Naive thymus-derived CD4-positive, alpha-beta T cell (primary cell): ENCODE measurements at regions not wholly inside any gene's neighbourhood (a gene's known extent, or its start where the extent isn't known, plus 50 kb on each side); places are given as distances from the start of the nearest gene placed in this dataset.
"Not testable (repeated sequence)": the region's sequence is repeated elsewhere in the genome, so short reads cannot be mapped to it uniquely, and the experiment has no call there.

ENCODE experiments used
- ATAC-seq: fragments of 150-1000 bp; cut with Tn5 transposase; 2 replicates; pipeline ENCODE4 v1.10.0; 2021; ENCODE audit warnings: mild to moderate bottlenecking, moderate library complexity
- CTCF ChIA-PET: fragments of 350-600 bp; sonication (Branson Sonifier 250); formaldehyde crosslinking; loops from one replicate; lab custom pipeline; 2021; ENCODE audit warnings: antibody characterized with exemption; lab: Charles Lee
- POLR2A ChIA-PET: fragments of 350-600 bp; sonication (Branson Sonifier 250); formaldehyde crosslinking; loops from one replicate; lab custom pipeline; 2021; ENCODE audit warnings: antibody characterized with exemption, inconsistent platforms; lab: Charles Lee
- DNase-seq, 9 donors: peaks; one replicate each; pipeline versions ENCODE4 v3.0.0 to v3.0.0-alpha.2; 2020 to 2022; ENCODE audit warnings: mixed read lengths in 1 of 9
- H3K27ac ChIP-seq: one replicate; pipeline ENCODE4 v1.7.0; 2013; ENCODE audit warnings: mild to moderate bottlenecking, low read depth, low read length, moderate library complexity
- H3K27me3 ChIP-seq, 2 donors: one replicate each; pipeline ENCODE4 v1.7.0; 2013; ENCODE audit warnings: low read length in 2 of 2, mild to moderate bottlenecking in 2 of 2, moderate library complexity in 2 of 2; ENCODE audit not compliant: control insufficient read depth in 2 of 2, insufficient read depth in 2 of 2
- H3K36me3 ChIP-seq, 3 experiments: 1 replicate in 2 of 3; 2 replicates in 1 of 3; pipeline ENCODE4 v1.7.0; 2013; ENCODE audit warnings: low read length in 3 of 3, mild to moderate bottlenecking in 3 of 3, moderate library complexity in 1 of 3; ENCODE audit not compliant: insufficient read depth in 3 of 3, control insufficient read depth in 2 of 3
- H3K4me1 ChIP-seq, 2 donors: one replicate each; pipeline ENCODE4 v1.7.0; 2013; ENCODE audit warnings: low read length in 2 of 2, mild to moderate bottlenecking in 2 of 2, moderate library complexity in 1 of 2; ENCODE audit not compliant: control insufficient read depth in 2 of 2, insufficient read depth in 2 of 2
- H3K4me3 ChIP-seq: 2 replicates; pipeline ENCODE4 v1.7.0; 2013; ENCODE audit warnings: mild to moderate bottlenecking, low read length
- H3K9me3 ChIP-seq, 3 experiments: 1 replicate in 2 of 3; 2 replicates in 1 of 3; pipeline ENCODE4 v1.7.0; 2013; ENCODE audit warnings: low read length in 3 of 3; ENCODE audit not compliant: control insufficient read depth in 2 of 3
- H3K27ac Mint-ChIP-seq, 9 donors: one replicate each; pipeline ENCODE4 v1.8.0; 2020 to 2022; ENCODE audit warnings: mixed read lengths in 9 of 9, mild to moderate bottlenecking in 8 of 9, moderate library complexity in 5 of 9, inconsistent platforms in 2 of 9
- H3K27me3 Mint-ChIP-seq, 5 donors: one replicate each; pipeline ENCODE4 v1.8.0; 2021 to 2022; ENCODE audit warnings: mixed read lengths in 5 of 5, mild to moderate bottlenecking in 1 of 5
- H3K36me3 Mint-ChIP-seq, 5 donors: one replicate each; pipeline ENCODE4 v1.8.0; 2020 to 2022; ENCODE audit warnings: mixed read lengths in 5 of 5, mild to moderate bottlenecking in 3 of 5, inconsistent platforms in 1 of 5
- H3K4me1 Mint-ChIP-seq, 7 donors: one replicate each; pipeline ENCODE4 v1.8.0; 2020 to 2022; ENCODE audit warnings: mixed read lengths in 7 of 7, mild to moderate bottlenecking in 3 of 7, inconsistent platforms in 1 of 7
- H3K4me3 Mint-ChIP-seq, 10 donors: one replicate each; pipeline ENCODE4 v1.8.0; 2020 to 2022; ENCODE audit warnings: mild to moderate bottlenecking in 10 of 10, mixed read lengths in 10 of 10, moderate library complexity in 6 of 10, inconsistent platforms in 2 of 10
- H3K9me3 Mint-ChIP-seq, 11 donors: one replicate each; pipeline ENCODE4 v1.8.0; 2020 to 2022; ENCODE audit warnings: mixed read lengths in 11 of 11, mild to moderate bottlenecking in 4 of 11, inconsistent platforms in 1 of 11, moderate library complexity in 1 of 11
- intact Hi-C, 2 donors: fragments of 100-400 bp; cut with micrococcal nuclease; formaldehyde crosslinking; loops; one replicate each; pipeline ENCODE4 v1.15.1; 2023

GRCh38 chr4:148608968-148609367 lies 166.8 kb upstream of the NR3C2 start:
- DNase-seq (no peak), ATAC-seq (no peak)
- CTCF ChIA-PET: no interaction called here
- no peak overlapping the region for H3K4me3 ChIP-seq
- Mint-ChIP-seq H3K36me3 (peaks cover 0 to 17% (median 8%) of the 10 kb centered on the region in 5 donors), H3K9me3 (peaks cover 0 to 17% (median 9%) of the 10 kb centered on the region in 11 donors), H3K27ac (no peak overlapping the region), H3K4me3 (no peak overlapping the region), H3K4me1 (no peaks in the 10 kb centered on the region), H3K27me3 (no peaks in the 10 kb centered on the region)
- no peak overlapping the region for H3K27ac ChIP-seq
- H3K36me3 ChIP-seq: no peaks in the 10 kb centered on the region
- H3K4me1 ChIP-seq: no peaks in the 10 kb centered on the region
- intact Hi-C loops: no loop called here
- H3K27me3 ChIP-seq: peaks cover 0 to 4% of the 10 kb centered on the region in 2 donors
- POLR2A ChIA-PET: no interaction called here
- no peaks in the 10 kb centered on the region for H3K9me3 ChIP-seq

DNA sequence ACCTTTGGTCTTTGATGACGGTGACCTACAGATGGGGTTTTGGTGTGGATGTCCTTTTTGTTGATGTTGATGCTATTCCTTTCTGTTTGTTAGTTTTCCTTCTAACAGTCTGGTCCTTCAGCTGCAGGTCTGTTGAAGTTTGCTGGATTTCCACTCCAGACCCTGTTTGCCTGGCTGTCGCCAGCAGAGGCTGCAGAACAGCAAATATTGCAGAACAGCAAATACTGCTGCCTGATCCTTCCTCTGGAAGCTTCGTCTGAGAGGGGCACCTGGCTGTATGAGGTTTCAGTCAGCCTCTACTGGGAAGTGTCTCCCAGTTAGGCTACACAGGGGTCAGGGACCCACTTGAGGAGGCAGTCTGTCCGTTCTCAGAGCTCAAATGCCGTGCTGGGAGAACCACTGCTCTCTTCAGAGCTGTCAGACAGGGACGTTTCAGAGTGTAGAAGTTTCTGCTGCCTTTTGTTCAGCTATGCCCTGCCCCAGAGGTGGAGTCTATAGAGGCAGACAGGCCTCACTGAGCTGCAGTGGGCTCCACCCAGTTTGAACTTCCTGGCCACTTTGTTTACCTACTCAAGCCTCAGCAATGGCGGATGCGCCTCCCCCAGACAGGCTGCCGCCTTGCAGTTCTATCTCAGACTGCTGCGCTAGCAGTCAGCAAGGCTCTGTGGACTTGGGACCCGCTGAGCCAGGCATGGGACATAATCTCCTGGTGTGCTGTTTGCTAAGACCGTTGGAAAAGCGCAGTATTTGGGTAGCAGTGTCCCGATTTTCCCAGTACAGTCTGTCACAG lies 156.4 kb upstream of the NR3C2 start:
- intact Hi-C loops: not testable (repeated sequence)
- H3K36me3 Mint-ChIP-seq: peaks cover 0 to 36% (median 16%) of the 10 kb centered on the region in 5 donors

DNA sequence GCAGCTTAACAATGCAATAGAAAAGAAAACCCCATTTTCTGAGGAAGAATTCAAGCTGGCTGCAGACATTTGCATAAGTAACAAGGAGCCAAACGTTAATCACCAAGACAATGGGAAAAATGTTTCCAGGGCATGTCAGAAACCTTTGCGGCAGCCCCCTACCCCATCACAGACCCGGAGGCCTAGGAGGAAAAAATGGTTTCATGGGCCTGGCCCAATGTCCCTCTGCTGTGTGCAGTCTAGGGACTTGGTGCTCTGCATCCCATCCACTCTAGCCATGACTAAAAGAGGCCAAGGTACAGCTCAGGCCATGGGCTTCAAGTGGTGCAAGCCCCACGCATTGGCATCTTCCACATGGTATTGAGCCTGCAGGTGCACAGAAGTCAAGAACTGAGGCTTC lies 147.0 kb upstream of the NR3C2 start:
- ChIA-PET CTCF (no interaction called here), POLR2A (no interaction called here)
- Mint-ChIP-seq H3K36me3 (peaks cover 0 to 31% (median 8%) of the 10 kb centered on the region in 5 donors), H3K4me3 (no peak overlapping the region), H3K9me3 (peaks cover 0 to 71% (median 25%) of the 10 kb centered on the region in 11 donors), H3K27me3 (no peaks in the 10 kb centered on the region), H3K27ac (no peak overlapping the region), H3K4me1 (peaks cover 0 to 5% (median 0%) of the 10 kb centered on the region in 7 donors)
- no peaks in the 10 kb centered on the region for H3K36me3 ChIP-seq
- ATAC-seq: no peak
- no peak for DNase-seq
- intact Hi-C loops: no loop called here
- no peak overlapping the region for H3K4me3 ChIP-seq
- H3K27me3 ChIP-seq: no peaks in the 10 kb centered on the region
- peaks cover 0 to 8% (median 0%) of the 10 kb centered on the region in 3 experiments for H3K9me3 ChIP-seq
- no peaks in the 10 kb centered on the region for H3K4me1 ChIP-seq
- H3K27ac ChIP-seq: no peak overlapping the region

More for the DNA sequence above, 156.4 kb upstream of the NR3C2 start:
- peaks cover 12 to 75% (median 40%) of the 10 kb centered on the region in 11 donors for H3K9me3 Mint-ChIP-seq
- H3K9me3 ChIP-seq, H3K27me3 Mint-ChIP-seq, H3K27ac Mint-ChIP-seq, CTCF ChIA-PET, POLR2A ChIA-PET, H3K4me1 ChIP-seq, H3K4me1 Mint-ChIP-seq, DNase-seq, H3K27me3 ChIP-seq, H3K27ac ChIP-seq, H3K36me3 ChIP-seq, ATAC-seq, H3K4me3 ChIP-seq, H3K4me3 Mint-ChIP-seq: not testable (repeated sequence)

GRCh38 chr4:148575577-148575976 lies 133.4 kb upstream of the NR3C2 start:
- H3K27me3 ChIP-seq: no peaks in the 10 kb centered on the region
- no peak overlapping the region for H3K4me3 Mint-ChIP-seq
- no peaks in the 10 kb centered on the region for H3K36me3 ChIP-seq
- ATAC-seq (no peak), DNase-seq (no peak)
- ChIA-PET CTCF (no interaction called here), POLR2A (no interaction called here)
- H3K36me3 Mint-ChIP-seq: peaks cover 0 to 7% (median 0%) of the 10 kb centered on the region in 5 donors
- H3K27ac Mint-ChIP-seq: no peak overlapping the region
- intact Hi-C loops: no loop called here
- peaks cover 0 to 6% (median 2%) of the 10 kb centered on the region in 11 donors for H3K9me3 Mint-ChIP-seq
- no peak overlapping the region for H3K27ac ChIP-seq
- no peaks in the 10 kb centered on the region for H3K4me1 Mint-ChIP-seq
- H3K4me1 ChIP-seq: no peaks in the 10 kb centered on the region
- no peak overlapping the region for H3K4me3 ChIP-seq
- H3K9me3 ChIP-seq: no peaks in the 10 kb centered on the region
- no peaks in the 10 kb centered on the region for H3K27me3 Mint-ChIP-seq

DNA sequence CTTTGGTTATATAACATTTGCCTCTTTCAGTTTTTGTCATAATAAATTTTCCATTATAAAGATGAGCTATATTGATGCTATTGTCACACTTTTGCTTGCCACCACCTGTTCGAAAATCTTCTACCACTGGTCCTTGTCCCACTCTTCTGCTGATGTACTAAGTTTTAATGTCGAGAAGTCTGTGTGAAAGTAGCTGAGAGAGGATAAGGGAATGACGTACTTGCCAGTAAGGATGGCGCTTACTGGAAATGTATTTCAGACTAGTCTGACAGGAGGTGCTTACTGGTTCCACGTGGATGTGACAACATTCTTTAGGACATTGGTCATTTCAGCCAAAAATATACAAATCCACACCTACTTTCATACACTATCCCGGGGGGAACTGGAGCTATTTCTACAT lies 132.7 kb upstream of the NR3C2 start:
- H3K4me1 ChIP-seq: no peaks in the 10 kb centered on the region
- no peak for DNase-seq
- H3K36me3 ChIP-seq: no peaks in the 10 kb centered on the region
- H3K9me3 ChIP-seq: no peaks in the 10 kb centered on the region
- no peak overlapping the region for H3K4me3 Mint-ChIP-seq
- peaks cover 0 to 10% (median 4%) of the 10 kb centered on the region in 11 donors for H3K9me3 Mint-ChIP-seq
- intact Hi-C loops: no loop called here
- ChIA-PET CTCF (no interaction called here), POLR2A (no interaction called here)
- no peak overlapping the region for H3K27ac Mint-ChIP-seq
- no peak overlapping the region for H3K27ac ChIP-seq
- H3K27me3 Mint-ChIP-seq: no peaks in the 10 kb centered on the region
- peaks cover 0 to 8% (median 0%) of the 10 kb centered on the region in 5 donors for H3K36me3 Mint-ChIP-seq
- no peak overlapping the region for H3K4me3 ChIP-seq
- no peaks in the 10 kb centered on the region for H3K27me3 ChIP-seq
- no peaks in the 10 kb centered on the region for H3K4me1 Mint-ChIP-seq
- no peak for ATAC-seq

GRCh38 chr4:148574502-148574901 lies 132.3 kb upstream of the NR3C2 start:
- intact Hi-C loops: no loop called here
- Histone ChIP-seq H3K9me3 (no peaks in the 10 kb centered on the region), H3K27me3 (no peaks in the 10 kb centered on the region), H3K36me3 (no peaks in the 10 kb centered on the region), H3K4me1 (no peaks in the 10 kb centered on the region), H3K4me3 (no peak overlapping the region), H3K27ac (no peak overlapping the region)
- ChIA-PET POLR2A (no interaction called here), CTCF (no interaction called here)
- H3K27ac Mint-ChIP-seq: no peak overlapping the region
- no peaks in the 10 kb centered on the region for H3K4me1 Mint-ChIP-seq
- H3K9me3 Mint-ChIP-seq: peaks cover 0 to 14% (median 5%) of the 10 kb centered on the region in 11 donors
- H3K4me3 Mint-ChIP-seq: no peak overlapping the region
- no peaks in the 10 kb centered on the region for H3K27me3 Mint-ChIP-seq
- ATAC-seq (no peak), DNase-seq (no peak)
- peaks cover 0 to 12% (median 0%) of the 10 kb centered on the region in 5 donors for H3K36me3 Mint-ChIP-seq

- Histone ChIP-seq H3K27me3 (no peaks in the 10 kb centered on the region), H3K9me3 (no peaks in the 10 kb centered on the region), H3K36me3 (no peaks in the 10 kb centered on the region), H3K27ac (no peak overlapping the region), H3K4me3 (no peak overlapping the region), H3K4me1 (no peaks in the 10 kb centered on the region)
- Mint-ChIP-seq H3K36me3 (peaks cover 0 to 12% (median 0%) of the 10 kb centered on the region in 5 donors), H3K27ac (no peak overlapping the region), H3K27me3 (no peaks in the 10 kb centered on the region), H3K9me3 (peaks cover 0 to 18% (median 6%) of the 10 kb centered on the region in 11 donors), H3K4me1 (no peaks in the 10 kb centered on the region), H3K4me3 (no peak overlapping the region)
- no peak for ATAC-seq
- ChIA-PET CTCF (no interaction called here), POLR2A (interaction anchor here (0.6 kb wide), 1 partner anchor 8 kb away, joined by 3 read pairs; no protein-coding TSS in a partner anchor)
- intact Hi-C loops: no loop called here
- DNase-seq: no peak
Observed at GRCh38 chr4:148574066-148574465, 131.9 kb upstream of the NR3C2 start.
